NCI-H2227 (cell line): ENCODE measurements at regions not wholly inside any gene's neighbourhood (a gene's known extent, or its start where the extent isn't known, plus 50 kb on each side); places are given as distances from the start of the nearest gene placed in this dataset.

ENCODE experiments used
- DNase-seq: peaks from one replicate; lab custom pipeline; 2025; ENCODE audit not compliant: unreplicated experiment; lab: John Stamatoyannopoulos, UW

GRCh38 chr18:29146068-29146467 lies 969.1 kb upstream of the CDH2 start:
- peak; percentile 77 for DNase-seq

- DNase-seq, result no peak
Observed at GRCh38 chr18:29140590-29140989, 963.7 kb upstream of the CDH2 start.

- no peak for DNase-seq
Observed at GRCh38 chr18:29137773-29138495, 961.0 kb upstream of the CDH2 start.

- DNase-seq, result no peak
Observed at GRCh38 chr18:29123706-29124530, 947.0 kb upstream of the CDH2 start.

- no peak for DNase-seq
Observed at GRCh38 chr18:29104671-29105070, 927.7 kb upstream of the CDH2 start.

- DNase-seq, result no peak
Observed at GRCh38 chr18:29104227-29104626, 927.3 kb upstream of the CDH2 start.

GRCh38 chr18:29096079-29096770 lies 919.3 kb upstream of the CDH2 start:
- DNase-seq, result peak; percentile 80

- no peak for DNase-seq
Observed at GRCh38 chr18:29087616-29088246, 910.8 kb upstream of the CDH2 start.

GRCh38 chr18:29084120-29084519 lies 907.2 kb upstream of the CDH2 start:
- no peak for DNase-seq

- no peak for DNase-seq
Observed at GRCh38 chr18:29083545-29083944, 906.6 kb upstream of the CDH2 start.

GRCh38 chr18:29080946-29081345 lies 904.0 kb upstream of the CDH2 start:
- no peak for DNase-seq

GRCh38 chr18:29078273-29078672 lies 901.3 kb upstream of the CDH2 start:
- peak; percentile 11 for DNase-seq

- no peak for DNase-seq
Observed at GRCh38 chr18:29077344-29077743, 900.4 kb upstream of the CDH2 start.

GRCh38 chr18:29076645-29077044 lies 899.7 kb upstream of the CDH2 start:
- no peak for DNase-seq

GRCh38 chr18:29074147-29074546 lies 897.2 kb upstream of the CDH2 start:
- no peak for DNase-seq

GRCh38 chr18:29071869-29072268 lies 894.9 kb upstream of the CDH2 start:
- no peak for DNase-seq

GRCh38 chr18:29063346-29063745 lies 886.4 kb upstream of the CDH2 start:
- no peak for DNase-seq

GRCh38 chr18:29062921-29063320 lies 886.0 kb upstream of the CDH2 start:
- no peak for DNase-seq

- DNase-seq, result no peak
Observed at GRCh38 chr18:29060349-29060748, 883.4 kb upstream of the CDH2 start.

- no peak for DNase-seq
Observed at GRCh38 chr18:29057703-29058102, 880.8 kb upstream of the CDH2 start.

GRCh38 chr18:29056800-29057199 lies 879.9 kb upstream of the CDH2 start:
- no peak for DNase-seq
